22Rv1 (cell line): ENCODE measurements at regions not wholly inside any gene's neighbourhood (a gene's known extent, or its start where the extent isn't known, plus 50 kb on each side); places are given as distances from the start of the nearest gene placed in this dataset.

ENCODE experiments used
- ZFX ChIP-seq: fragments of 450-650 bp; IDR thresholded peaks from 2 replicates; pipeline ENCODE4 v1.6.1; 2017; ENCODE audit warnings: antibody characterized with exemption, borderline replicate concordance
- TF ChIP-seq, protein P1 (sequence below): fragments of 450-650 bp; IDR thresholded peaks from 2 replicates; pipeline ENCODE4 v1.5.1; 2017; ENCODE audit warnings: mild to moderate bottlenecking

DNA sequence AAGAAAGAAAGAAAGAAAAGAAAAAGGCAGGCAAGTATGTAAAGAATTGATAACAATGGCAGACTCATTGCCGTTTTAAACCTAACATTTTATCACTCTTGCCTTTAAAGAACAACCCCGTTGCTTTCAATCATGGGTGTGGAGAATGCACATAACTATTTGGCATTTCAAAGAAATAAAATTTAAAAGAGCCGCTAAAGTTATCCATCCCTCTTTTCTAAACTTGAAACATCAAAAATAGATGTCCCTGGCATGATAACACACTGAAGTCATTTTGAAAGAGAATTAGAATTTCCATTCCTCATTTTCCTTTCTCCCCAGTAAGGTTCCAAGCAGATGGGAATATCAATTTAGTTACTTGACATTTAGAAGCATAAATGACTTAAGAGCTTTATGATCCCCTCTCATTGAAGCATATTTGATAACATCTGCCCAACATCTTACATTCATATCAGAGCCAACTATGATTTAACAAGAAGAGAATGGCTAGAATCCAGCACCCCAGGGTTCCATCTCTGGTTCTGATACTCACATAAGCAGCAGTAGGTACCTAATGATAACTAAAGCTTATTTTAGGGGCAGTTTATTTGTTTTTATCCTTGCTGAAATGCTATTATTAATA, 529.6 kb upstream of the LRRC4C start:
- TF ChIP-seq, protein P1, sequence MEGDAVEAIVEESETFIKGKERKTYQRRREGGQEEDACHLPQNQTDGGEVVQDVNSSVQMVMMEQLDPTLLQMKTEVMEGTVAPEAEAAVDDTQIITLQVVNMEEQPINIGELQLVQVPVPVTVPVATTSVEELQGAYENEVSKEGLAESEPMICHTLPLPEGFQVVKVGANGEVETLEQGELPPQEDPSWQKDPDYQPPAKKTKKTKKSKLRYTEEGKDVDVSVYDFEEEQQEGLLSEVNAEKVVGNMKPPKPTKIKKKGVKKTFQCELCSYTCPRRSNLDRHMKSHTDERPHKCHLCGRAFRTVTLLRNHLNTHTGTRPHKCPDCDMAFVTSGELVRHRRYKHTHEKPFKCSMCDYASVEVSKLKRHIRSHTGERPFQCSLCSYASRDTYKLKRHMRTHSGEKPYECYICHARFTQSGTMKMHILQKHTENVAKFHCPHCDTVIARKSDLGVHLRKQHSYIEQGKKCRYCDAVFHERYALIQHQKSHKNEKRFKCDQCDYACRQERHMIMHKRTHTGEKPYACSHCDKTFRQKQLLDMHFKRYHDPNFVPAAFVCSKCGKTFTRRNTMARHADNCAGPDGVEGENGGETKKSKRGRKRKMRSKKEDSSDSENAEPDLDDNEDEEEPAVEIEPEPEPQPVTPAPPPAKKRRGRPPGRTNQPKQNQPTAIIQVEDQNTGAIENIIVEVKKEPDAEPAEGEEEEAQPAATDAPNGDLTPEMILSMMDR = no peak
- no peak for TF ChIP-seq ZFX
